ENCODE measurements at regions not wholly inside any gene's neighbourhood (a gene's known extent, or its start where the extent isn't known, plus 50 kb on each side); places are given as distances from the start of the nearest gene placed in this dataset.

- H2AFZ ChIP-seq (ENCODE audit: low read length), result 0 out of 2 replicates have a peak overlapping the region, but pooled peaks have one; percentile 0
- CTCF ChIA-PET, result interaction anchor here (0.5 to 4.4 kb wide), 16 partner anchors 8 to 1064 kb away, joined by 3 to 128 read pairs (median 4); partner anchors contain the start of gene EGR2
- H3K4me1 ChIP-seq (ENCODE audit: insufficient read depth, low read length), result peaks cover 29% of the 10 kb centered on the region
- no peaks in the 10 kb centered on the region for H3K9me3 ChIP-seq (ENCODE audit: low read length)
- no peaks in the 10 kb centered on the region for H3K79me2 ChIP-seq (ENCODE audit: low read length)
- POLR2A ChIA-PET (ENCODE audit: unreplicated experiment), result interaction anchor here (1.0 kb wide), 1 partner anchor 207 kb away, joined by 4 read pairs; no protein-coding TSS in a partner anchor
- no peak overlapping the region for H3K9ac ChIP-seq (ENCODE audit: low read length)
- no peaks in the 10 kb centered on the region for H3K36me3 ChIP-seq (ENCODE audit: low read depth, low read length)
- H3K27me3 ChIP-seq (ENCODE audit: low read length), result no peaks in the 10 kb centered on the region
- H3K9me2 ChIP-seq (replicated peaks; ENCODE audit: low read length), result 0 out of 2 replicates have a peak, but pooled peaks cover 3% of the 10 kb centered on the region
- no peaks in the 10 kb centered on the region for H3F3A ChIP-seq (ENCODE audit: low read length, unreplicated experiment)
- TF ChIP-seq EZH2phosphoT487 (IDR thresholded peaks at IDR 0.05; ENCODE audit: borderline replicate concordance, low read length), result no peak
- peak; percentile 100 for TF ChIP-seq CTCF (conservative IDR thresholded peaks at IDR 0.05; ENCODE audit: low read depth, low read length)
- TF ChIP-seq EZH2 (IDR thresholded peaks at IDR 0.05; ENCODE audit: low read length, unreplicated experiment), result no peak
- H3K4me2 ChIP-seq (ENCODE audit: low read length), result no peak overlapping the region
- intact Hi-C loops (cut with micrococcal nuclease), result loop anchor here (1.0 to 2.0 kb wide), 5 partner anchors 122 to 548 kb away; no protein-coding TSS in a partner anchor
- no peak overlapping the region for H3K27ac ChIP-seq (ENCODE audit: low read length)
- BruUV-seq (replicated peaks), result no TSS peak
- H4K20me1 ChIP-seq (ENCODE audit: low read length), result no peaks in the 10 kb centered on the region
- DNase-seq (peak; percentile 99), ATAC-seq (peak; percentile 72)
- H3K4me3 ChIP-seq (ENCODE audit: low read length), result no peak overlapping the region
These were observed 193.8 kb upstream of the ADO start for GRCh38 chr10:62610649-62611229.

- ChIA-PET CTCF (interaction anchor here (0.7 to 4.4 kb wide), 2 partner anchors 205 to 912 kb away, joined by 5 to 128 read pairs; no protein-coding TSS in a partner anchor), POLR2A (ENCODE audit: unreplicated experiment) (interaction anchor here (0.5 kb wide), 1 partner anchor 421 kb away, joined by 6 read pairs; no protein-coding TSS in a partner anchor)
- Histone ChIP-seq H4K20me1 (ENCODE audit: low read length) (no peaks in the 10 kb centered on the region), H3K9me3 (ENCODE audit: low read length) (no peaks in the 10 kb centered on the region), H3K4me1 (ENCODE audit: insufficient read depth, low read length) (peaks cover 37% of the 10 kb centered on the region), H3F3A (ENCODE audit: low read length, unreplicated experiment) (no peaks in the 10 kb centered on the region), H3K27ac (ENCODE audit: low read length) (no peak overlapping the region), H3K9ac (ENCODE audit: low read length) (no peak overlapping the region), H3K27me3 (ENCODE audit: low read length) (no peaks in the 10 kb centered on the region), H3K79me2 (ENCODE audit: low read length) (no peaks in the 10 kb centered on the region), H3K9me2 (replicated peaks; ENCODE audit: low read length) (0 out of 2 replicates have a peak, but pooled peaks cover 3% of the 10 kb centered on the region), H3K36me3 (ENCODE audit: low read depth, low read length) (no peaks in the 10 kb centered on the region), H2AFZ (ENCODE audit: low read length) (peak overlapping the region; percentile 20), H3K4me2 (ENCODE audit: low read length) (peak overlapping the region; percentile 3; the same call in 1 of the 2 replicates), H3K4me3 (ENCODE audit: low read length) (no peak overlapping the region)
- DNase-seq, result peak; percentile 84
- TF ChIP-seq CTCF (conservative IDR thresholded peaks at IDR 0.05; ENCODE audit: low read depth, low read length) (no peak), EZH2 (IDR thresholded peaks at IDR 0.05; ENCODE audit: low read length, unreplicated experiment) (no peak), EZH2phosphoT487 (IDR thresholded peaks at IDR 0.05; ENCODE audit: borderline replicate concordance, low read length) (no peak)
- ATAC-seq, result no peak
- no TSS peak for BruUV-seq (replicated peaks)
- intact Hi-C loops (cut with micrococcal nuclease), result no loop called here
These were observed 191.1 kb upstream of the ADO start for GRCh38 chr10:62613424-62613823.

GRCh38 chr10:62613859-62614258 is 190.7 kb upstream of the ADO start:
- no peak overlapping the region for H3K4me3 ChIP-seq (ENCODE audit: low read length)
- intact Hi-C loops (cut with micrococcal nuclease), result loop anchor here (1.0 kb wide), 1 partner anchor 192 kb away; no protein-coding TSS in a partner anchor

More at GRCh38 chr10:62613859-62614258, 190.7 kb upstream of the ADO start:
- Histone ChIP-seq H3K79me2 (ENCODE audit: low read length) (no peaks in the 10 kb centered on the region), H3K9me3 (ENCODE audit: low read length) (no peaks in the 10 kb centered on the region), H3K4me2 (ENCODE audit: low read length) (no peak overlapping the region; the same call in 1 of the 2 replicates), H3F3A (ENCODE audit: low read length, unreplicated experiment) (no peaks in the 10 kb centered on the region), H3K9ac (ENCODE audit: low read length) (no peak overlapping the region), H3K36me3 (ENCODE audit: low read depth, low read length) (no peaks in the 10 kb centered on the region), H3K27me3 (ENCODE audit: low read length) (no peaks in the 10 kb centered on the region), H3K4me1 (ENCODE audit: insufficient read depth, low read length) (peaks cover 41% of the 10 kb centered on the region), H2AFZ (ENCODE audit: low read length) (peak overlapping the region; percentile 20; the same call in 1 of the 2 replicates), H4K20me1 (ENCODE audit: low read length) (no peaks in the 10 kb centered on the region), H3K9me2 (replicated peaks; ENCODE audit: low read length) (0 out of 2 replicates have a peak, but pooled peaks cover 3% of the 10 kb centered on the region), H3K27ac (ENCODE audit: low read length) (no peak overlapping the region; the same call in 1 of the 2 replicates)
- BruUV-seq (replicated peaks), result no TSS peak
- DNase-seq (no peak), ATAC-seq (no peak)
- CTCF ChIA-PET, result interaction anchor here (4.4 kb wide), 1 partner anchor 205 kb away, joined by 128 read pairs; no protein-coding TSS in a partner anchor
- POLR2A ChIA-PET (ENCODE audit: unreplicated experiment), result no interaction called here
- no peak for TF ChIP-seq CTCF (conservative IDR thresholded peaks at IDR 0.05; ENCODE audit: low read depth, low read length)
- TF ChIP-seq EZH2phosphoT487 (IDR thresholded peaks at IDR 0.05; ENCODE audit: borderline replicate concordance, low read length), result no peak
- no peak for TF ChIP-seq EZH2 (IDR thresholded peaks at IDR 0.05; ENCODE audit: low read length, unreplicated experiment)
